Hepatocyte (in vitro differentiated cells): ENCODE measurements at regions not wholly inside any gene's neighbourhood (a gene's known extent, or its start where the extent isn't known, plus 50 kb on each side); places are given as distances from the start of the nearest gene placed in this dataset.

ENCODE experiments used
- CTCF ChIP-seq: fragments of 200-600 bp; sonication (generic); IDR thresholded peaks from 2 replicates; pipeline ENCODE4 v1.5.1; 2016; ENCODE audit warnings: antibody characterized with exemption, mild to moderate bottlenecking; ENCODE audit not compliant: poor library complexity
- EZH2 ChIP-seq: fragments of 200-600 bp; sonication (generic); IDR thresholded peaks from 2 replicates; pipeline ENCODE4 v1.6.1; 2016; ENCODE audit warnings: antibody characterized with exemption, mild to moderate bottlenecking, borderline replicate concordance
- EZH2phosphoT487 ChIP-seq: fragments of 200-600 bp; sonication (generic); IDR thresholded peaks from one replicate; pipeline ENCODE4 v1.6.1; 2018; ENCODE audit warnings: antibody characterized with exemption, mild to moderate bottlenecking, low read depth, moderate library complexity; ENCODE audit not compliant: unreplicated experiment, severe bottlenecking

DNA sequence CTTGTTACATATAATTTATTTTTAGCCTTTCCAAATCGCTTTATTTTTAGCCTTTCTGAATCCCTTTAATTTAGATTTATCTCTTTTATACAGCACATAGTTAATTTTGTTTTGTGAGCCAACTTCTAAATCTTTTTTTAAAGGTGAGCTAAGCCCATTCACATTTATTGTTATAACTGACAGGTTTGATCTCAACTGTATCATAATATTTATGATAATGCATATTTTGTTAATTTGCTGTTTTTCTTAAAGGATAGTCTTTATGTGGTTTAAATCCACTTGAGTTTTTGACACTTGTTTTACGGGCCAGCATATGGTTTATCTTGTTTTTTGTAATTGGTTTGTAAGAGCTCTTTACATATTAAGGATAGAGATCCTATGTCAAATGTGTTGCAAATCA lies 177.8 kb upstream of the SMIM23 start:
- TF ChIP-seq CTCF (no peak), EZH2 (no peak), EZH2phosphoT487 (no peak)
